Cardiac muscle cell (in vitro differentiated cells and primary cell): ENCODE measurements at regions not wholly inside any gene's neighbourhood (a gene's known extent, or its start where the extent isn't known, plus 50 kb on each side); places are given as distances from the start of the nearest gene placed in this dataset.

Source experiments
- DNase-seq, 2 donors: peaks; one replicate each; pipeline versions ENCODE4 v3.0.0 to v3.0.0-alpha.2; 2010 to 2017; ENCODE audit warnings: low read depth in 1 of 2, low spot score in 1 of 2
- H3K27ac ChIP-seq: fragments of 200-600 bp; sonication (generic); 2 replicates; pipeline ENCODE4 v1.5.1; 2016
- H3K27me3 ChIP-seq: fragments of 200-600 bp; sonication (generic); 2 replicates; pipeline ENCODE4 v1.6.0; 2016; ENCODE audit warnings: control low read depth
- H3K36me3 ChIP-seq: fragments of 200-600 bp; sonication (generic); 2 replicates; pipeline ENCODE4 v1.5.1; 2016; ENCODE audit warnings: control low read depth
- H3K4me1 ChIP-seq: fragments of 200-600 bp; sonication (generic); 2 replicates; pipeline ENCODE4 v1.8.1; 2017; ENCODE audit warnings: low read depth, mild to moderate bottlenecking, mixed run types
- H3K4me3 ChIP-seq: fragments of 200-600 bp; sonication (generic); 2 replicates; pipeline ENCODE4 v1.5.1; 2016; ENCODE audit warnings: mild to moderate bottlenecking
- H3K9me3 ChIP-seq: fragments of 200-600 bp; sonication (generic); 2 replicates; pipeline ENCODE4 v1.5.1; 2017; ENCODE audit warnings: low read depth, mild to moderate bottlenecking, control low read depth
- CTCF ChIP-seq: IDR thresholded peaks from 2 replicates; pipeline ENCODE4 v1.5.1; 2012; ENCODE audit warnings: low read depth, mild to moderate bottlenecking, low read length

- Histone ChIP-seq H3K4me1 (no peaks in the 10 kb centered on the region), H3K27ac (no peak overlapping the region), H3K4me3 (no peak overlapping the region), H3K27me3 (no peaks in the 10 kb centered on the region), H3K36me3 (no peaks in the 10 kb centered on the region), H3K9me3 (no peaks in the 10 kb centered on the region)
- DNase-seq = no peak
- TF ChIP-seq CTCF = no peak
These were observed 96.8 kb upstream of the ATXN1 start for GRCh38 chr6:16857969-16858592.

GRCh38 chr6:16855460-16855859, 94.2 kb upstream of the ATXN1 start:
- TF ChIP-seq CTCF = no peak
- no peaks in the 10 kb centered on the region for H3K36me3 ChIP-seq
- no peak for DNase-seq
- H3K27me3 ChIP-seq = no peaks in the 10 kb centered on the region
- no peak overlapping the region for H3K27ac ChIP-seq
- no peaks in the 10 kb centered on the region for H3K9me3 ChIP-seq
- no peak overlapping the region for H3K4me3 ChIP-seq
- no peaks in the 10 kb centered on the region for H3K4me1 ChIP-seq

- DNase-seq = no peak
- H3K36me3 ChIP-seq = no peaks in the 10 kb centered on the region
- no peaks in the 10 kb centered on the region for H3K27me3 ChIP-seq
- H3K27ac ChIP-seq = no peak overlapping the region
- no peak overlapping the region for H3K4me3 ChIP-seq
- H3K4me1 ChIP-seq = no peaks in the 10 kb centered on the region
- TF ChIP-seq CTCF = no peak
- no peaks in the 10 kb centered on the region for H3K9me3 ChIP-seq
These were observed 93.7 kb upstream of the ATXN1 start for GRCh38 chr6:16854986-16855385.

GRCh38 chr6:16852671-16853070, 91.4 kb upstream of the ATXN1 start:
- H3K27me3 ChIP-seq = no peaks in the 10 kb centered on the region
- H3K9me3 ChIP-seq = no peaks in the 10 kb centered on the region
- no peak for TF ChIP-seq CTCF

GRCh38 chr6:16851758-16852157, 90.5 kb upstream of the ATXN1 start:
- no peak for TF ChIP-seq CTCF
- Histone ChIP-seq H3K9me3 (no peaks in the 10 kb centered on the region), H3K27ac (no peak overlapping the region), H3K4me1 (peaks cover 6% of the 10 kb centered on the region), H3K36me3 (no peaks in the 10 kb centered on the region), H3K27me3 (no peaks in the 10 kb centered on the region), H3K4me3 (no peak overlapping the region)
- DNase-seq = peak in 1 of 2 donors; percentile 34

More at GRCh38 chr6:16852671-16853070, 91.4 kb upstream of the ATXN1 start:
- H3K4me1 ChIP-seq = peaks cover 6% of the 10 kb centered on the region
- DNase-seq = no peak
- H3K27ac ChIP-seq = no peak overlapping the region
- H3K4me3 ChIP-seq = no peak overlapping the region
- H3K36me3 ChIP-seq = no peaks in the 10 kb centered on the region
